ENCODE measurements at regions not wholly inside any gene's neighbourhood (a gene's known extent, or its start where the extent isn't known, plus 50 kb on each side); places are given as distances from the start of the nearest gene placed in this dataset.

GRCh38 chr3:4107430-4107829 is 195.7 kb upstream of the SETMAR start:
- Histone ChIP-seq H3K27me3 (ENCODE audit: low read depth) (no peaks in the 10 kb centered on the region), H3K4me1 (no peaks in the 10 kb centered on the region), H3K36me3 (no peaks in the 10 kb centered on the region), H3K9me3 (replicated peaks) (no peaks in the 10 kb centered on the region), H3K27ac (replicated peaks) (no peak overlapping the region), H3K4me3 (no peak overlapping the region)
- intact Hi-C loops (cut with micrococcal nuclease) = no loop called here
- DNase-seq = no peak
- TF ChIP-seq CTCF (IDR thresholded peaks at IDR 0.05; ENCODE audit: borderline replicate concordance) = no peak

GRCh38 chr3:4113811-4114522 is 189.2 kb upstream of the SETMAR start:
- Histone ChIP-seq H3K9me3 (replicated peaks) (no peaks in the 10 kb centered on the region), H3K36me3 (no peaks in the 10 kb centered on the region), H3K4me1 (no peaks in the 10 kb centered on the region), H3K4me3 (no peak overlapping the region), H3K27me3 (ENCODE audit: low read depth) (no peaks in the 10 kb centered on the region), H3K27ac (replicated peaks) (no peak overlapping the region)
- intact Hi-C loops (cut with micrococcal nuclease) = no loop called here
- DNase-seq = no peak
- TF ChIP-seq CTCF (IDR thresholded peaks at IDR 0.05; ENCODE audit: borderline replicate concordance) = no peak

GRCh38 chr3:4119119-4119518 is 184.1 kb upstream of the SETMAR start:
- no peak for TF ChIP-seq CTCF (IDR thresholded peaks at IDR 0.05; ENCODE audit: borderline replicate concordance)
- intact Hi-C loops (cut with micrococcal nuclease) = no loop called here

GRCh38 chr3:4125576-4125975 is 177.6 kb upstream of the SETMAR start:
- H3K4me1 ChIP-seq = no peaks in the 10 kb centered on the region
- no peak overlapping the region for H3K4me3 ChIP-seq
- H3K36me3 ChIP-seq = no peaks in the 10 kb centered on the region
- no peaks in the 10 kb centered on the region for H3K27me3 ChIP-seq (ENCODE audit: low read depth)
- no peak for TF ChIP-seq CTCF (IDR thresholded peaks at IDR 0.05; ENCODE audit: borderline replicate concordance)
- DNase-seq = no peak
- peaks cover 19% of the 10 kb centered on the region for H3K9me3 ChIP-seq (replicated peaks)
- intact Hi-C loops (cut with micrococcal nuclease) = no loop called here
- H3K27ac ChIP-seq (replicated peaks) = no peak overlapping the region

More at GRCh38 chr3:4119119-4119518, 184.1 kb upstream of the SETMAR start:
- no peaks in the 10 kb centered on the region for H3K36me3 ChIP-seq
- no peaks in the 10 kb centered on the region for H3K27me3 ChIP-seq (ENCODE audit: low read depth)
- H3K4me3 ChIP-seq = no peak overlapping the region
- H3K27ac ChIP-seq (replicated peaks) = no peak overlapping the region
- H3K9me3 ChIP-seq (replicated peaks) = no peaks in the 10 kb centered on the region
- DNase-seq = no peak
- H3K4me1 ChIP-seq = no peaks in the 10 kb centered on the region

- Histone ChIP-seq H3K27me3 (ENCODE audit: low read depth) (no peaks in the 10 kb centered on the region), H3K4me3 (no peak overlapping the region), H3K4me1 (no peaks in the 10 kb centered on the region), H3K36me3 (no peaks in the 10 kb centered on the region), H3K9me3 (replicated peaks) (peaks cover 6% of the 10 kb centered on the region), H3K27ac (replicated peaks) (no peak overlapping the region)
- no peak for DNase-seq
- no peak for TF ChIP-seq CTCF (IDR thresholded peaks at IDR 0.05; ENCODE audit: borderline replicate concordance)
- intact Hi-C loops (cut with micrococcal nuclease) = no loop called here
Measured at GRCh38 chr3:4138150-4138785, 164.9 kb upstream of the SETMAR start.

Measured in left ventricle myocardium inferior (tissue), 1 donor.